NCI-H82 treated with DMSO at 0.1 percent for 48 hours (cell line): ENCODE measurements at regions not wholly inside any gene's neighbourhood (a gene's known extent, or its start where the extent isn't known, plus 50 kb on each side); places are given as distances from the start of the nearest gene placed in this dataset.

Experiments
- DNase-seq: peaks from one replicate; lab custom pipeline; 2025; ENCODE audit not compliant: unreplicated experiment; lab: John Stamatoyannopoulos, UW

DNA sequence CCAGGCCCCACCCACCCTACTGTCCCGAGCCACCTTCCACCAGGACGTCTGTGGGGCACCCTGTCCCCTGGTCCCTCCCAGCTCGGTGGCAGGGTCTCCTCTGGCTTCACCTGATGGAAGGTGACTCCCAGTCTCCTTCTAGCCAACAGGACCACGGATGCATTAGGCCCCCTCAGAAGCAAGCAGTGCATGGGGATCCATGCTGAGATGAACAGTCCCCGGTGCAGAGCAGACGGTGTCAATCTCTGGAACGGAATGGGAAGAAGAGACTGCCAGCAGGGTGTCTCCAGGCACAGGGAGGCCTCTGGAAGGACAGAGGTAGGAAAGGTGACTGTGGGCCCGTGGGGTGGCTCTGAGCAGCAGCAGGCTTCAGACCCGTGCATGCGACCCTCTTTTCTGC lies 65.2 kb upstream of the FZD7 start:
- DNase-seq: no peak

DNA sequence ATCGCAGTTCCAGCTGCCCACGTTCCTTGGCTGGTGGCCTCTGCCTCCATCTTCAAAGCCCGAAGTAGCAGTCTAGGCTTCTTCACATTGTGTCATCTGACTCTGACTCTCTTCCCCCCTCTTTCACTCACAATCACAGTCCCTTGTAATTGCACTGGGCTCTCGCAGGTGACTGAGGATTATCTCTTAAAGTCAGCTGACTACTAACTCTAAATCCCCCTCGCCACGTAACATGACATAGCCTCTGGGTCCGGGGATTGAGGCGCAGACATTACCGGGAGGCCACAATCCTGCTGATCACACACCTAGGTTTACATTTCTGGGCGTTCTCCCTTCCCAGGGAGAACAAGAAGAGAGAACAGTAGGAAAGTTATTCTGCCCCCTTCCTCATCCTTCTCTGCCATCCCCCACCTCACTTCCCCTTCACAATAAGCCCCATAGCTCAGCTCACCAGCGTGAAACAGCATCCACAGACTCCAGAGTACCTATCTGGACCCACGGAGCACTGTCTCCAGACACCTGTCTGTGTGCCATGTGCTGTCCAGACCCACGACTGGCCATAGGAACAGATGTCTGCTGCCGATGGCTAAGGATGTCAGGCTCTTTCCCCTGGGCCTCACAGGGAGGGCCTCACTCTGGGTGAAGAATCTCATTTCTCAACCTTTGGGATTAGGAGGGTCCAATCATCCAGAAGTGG lies 64.3 kb upstream of the FZD7 start:
- peak; percentile 73 for DNase-seq

DNA sequence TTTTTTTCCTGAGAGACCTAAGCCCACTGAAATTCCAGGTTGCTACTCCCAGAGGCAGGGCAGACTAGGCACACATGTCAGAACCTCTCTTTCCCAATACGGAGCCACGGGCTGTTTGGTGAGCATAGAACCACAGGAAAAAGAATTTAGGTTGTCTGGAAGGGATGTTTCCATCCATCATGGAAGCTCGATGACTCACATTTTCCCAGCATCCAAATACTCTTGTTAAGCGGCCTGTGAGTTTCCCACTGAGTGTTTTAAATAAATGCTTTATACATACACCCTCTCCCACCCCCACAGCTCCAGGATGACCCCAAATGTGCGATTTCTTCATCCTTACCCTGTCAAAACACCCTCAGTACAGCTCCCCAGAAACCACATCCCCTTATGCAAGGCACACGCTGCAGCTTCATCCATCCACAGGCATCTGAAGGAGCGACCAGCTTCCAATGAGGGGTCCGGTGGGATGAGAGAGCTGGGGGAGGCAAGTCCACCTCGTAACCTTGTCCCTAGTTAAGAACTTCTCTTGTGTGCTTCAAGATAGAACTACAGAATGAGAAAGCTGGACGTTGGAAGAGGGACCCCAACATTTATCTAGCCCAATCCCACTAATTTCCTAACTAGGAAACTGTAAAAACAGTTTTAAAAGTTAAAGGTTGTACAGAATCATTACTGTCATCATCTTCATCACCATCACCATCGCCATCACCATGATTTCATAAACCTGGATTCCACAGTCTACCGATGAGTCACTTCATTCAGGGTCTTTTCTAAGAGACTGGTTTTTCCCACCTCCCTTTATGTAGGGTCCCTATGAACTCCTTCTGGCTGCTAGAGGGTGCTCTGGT lies 63.5 kb upstream of the FZD7 start:
- DNase-seq: no peak

DNA sequence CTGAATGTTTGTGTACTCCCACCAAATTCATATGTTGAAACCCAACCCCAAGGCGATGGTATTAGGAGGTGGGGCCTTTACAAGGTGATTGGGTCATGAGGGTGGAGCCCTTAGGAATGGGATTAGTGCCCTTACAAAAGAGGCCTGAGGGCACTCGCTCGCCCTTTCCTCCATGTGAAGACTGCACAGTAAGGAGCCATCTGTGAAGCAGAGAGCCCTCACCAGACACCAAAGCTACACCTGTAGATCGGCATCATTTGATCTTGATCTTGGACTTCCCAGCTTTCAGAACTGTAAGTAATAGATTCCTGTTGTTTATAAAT lies 62.9 kb upstream of the FZD7 start:
- DNase-seq: no peak

DNA sequence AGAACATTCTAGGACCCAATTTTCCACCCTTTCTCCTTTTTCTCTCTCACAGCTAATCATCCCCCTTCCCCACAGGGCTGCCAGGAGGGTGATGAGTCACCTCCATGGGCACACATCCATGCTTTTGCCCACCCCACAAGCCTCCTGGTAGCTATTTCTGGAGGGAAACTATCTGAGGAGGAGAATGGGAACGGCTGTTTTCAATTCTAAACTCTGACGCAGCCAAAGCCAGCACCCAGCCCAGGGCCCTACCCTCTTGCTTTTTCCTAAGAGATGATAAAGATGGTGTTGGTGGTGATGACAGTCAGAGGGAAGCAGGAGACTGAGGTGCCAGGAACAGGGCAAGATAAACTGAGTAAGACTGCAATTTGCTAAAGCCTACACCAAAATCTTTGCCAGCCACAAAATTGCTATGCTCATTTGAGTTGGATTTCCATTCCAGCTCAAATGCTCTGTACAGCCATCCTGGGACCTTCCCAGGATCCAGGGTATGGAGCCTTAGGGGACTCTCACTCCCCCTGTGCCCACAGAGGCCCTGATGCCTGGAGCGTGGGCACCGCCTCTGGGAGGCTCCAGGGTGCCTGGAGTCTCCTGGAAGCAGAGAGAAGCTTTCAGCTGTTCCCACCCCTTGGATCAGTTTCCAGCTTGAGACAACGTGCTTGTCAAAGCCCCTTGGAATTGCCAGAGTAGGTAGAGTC lies 62.0 kb upstream of the FZD7 start:
- no peak for DNase-seq

DNA sequence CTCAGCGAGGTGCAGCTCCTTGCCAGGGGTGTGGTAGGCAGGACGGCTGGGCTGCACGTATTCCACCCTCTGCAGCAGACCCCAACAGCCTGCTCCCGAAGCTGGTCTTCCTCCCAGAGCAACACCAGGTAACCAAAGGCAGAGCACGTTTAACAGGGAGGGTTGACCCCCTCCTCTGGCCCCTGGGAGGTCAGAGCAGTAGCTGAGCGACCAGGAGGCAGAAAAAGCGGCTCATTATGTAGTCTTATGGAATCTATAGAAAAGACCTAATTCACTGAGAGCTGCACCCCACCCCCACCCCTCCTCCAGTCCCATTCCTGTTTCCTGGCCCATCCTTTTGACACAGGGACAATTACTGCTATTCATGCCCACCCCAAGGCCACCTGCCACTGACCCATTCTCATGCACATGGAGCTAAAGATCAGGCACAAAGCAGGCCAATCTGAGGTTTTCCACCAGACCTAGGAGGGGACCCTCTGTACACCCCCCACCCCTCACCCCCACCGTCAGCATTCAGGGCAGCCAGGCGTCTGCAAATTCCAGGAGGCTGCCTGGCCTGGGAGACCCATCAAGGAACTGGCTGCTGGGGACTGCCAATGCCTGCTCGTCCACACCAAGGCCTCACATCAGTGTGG lies 60.9 kb upstream of the FZD7 start:
- no peak for DNase-seq

DNA sequence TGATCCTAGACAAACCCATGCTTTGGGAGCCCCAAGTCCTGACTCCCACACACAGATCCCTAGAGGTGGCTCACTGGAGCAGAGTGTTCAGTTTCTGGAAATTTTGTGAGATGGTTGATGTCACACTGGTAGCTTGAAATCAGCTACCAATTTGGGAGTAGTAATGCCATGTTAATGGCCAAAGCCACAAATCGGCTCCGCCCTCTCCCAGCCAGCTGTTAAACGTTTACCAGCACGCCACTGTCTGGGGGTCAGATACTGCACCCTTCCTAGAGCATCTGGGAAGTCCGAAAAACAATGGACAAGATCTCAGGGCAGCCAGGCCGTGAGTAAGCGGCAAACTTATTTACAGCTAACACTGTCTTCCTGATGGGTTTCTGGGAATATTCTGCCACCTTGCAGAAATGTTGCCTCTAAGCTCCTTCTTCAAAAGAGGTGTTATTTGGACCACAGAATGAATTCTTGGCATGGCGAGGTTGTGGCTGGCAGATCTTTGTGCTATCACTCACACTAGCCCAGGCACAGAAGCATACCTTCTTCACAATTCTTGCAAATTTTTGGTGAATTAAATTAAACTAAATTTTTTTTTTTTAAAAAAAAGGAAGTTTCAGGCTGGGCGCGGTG lies 60.2 kb upstream of the FZD7 start:
- no peak for DNase-seq

DNA sequence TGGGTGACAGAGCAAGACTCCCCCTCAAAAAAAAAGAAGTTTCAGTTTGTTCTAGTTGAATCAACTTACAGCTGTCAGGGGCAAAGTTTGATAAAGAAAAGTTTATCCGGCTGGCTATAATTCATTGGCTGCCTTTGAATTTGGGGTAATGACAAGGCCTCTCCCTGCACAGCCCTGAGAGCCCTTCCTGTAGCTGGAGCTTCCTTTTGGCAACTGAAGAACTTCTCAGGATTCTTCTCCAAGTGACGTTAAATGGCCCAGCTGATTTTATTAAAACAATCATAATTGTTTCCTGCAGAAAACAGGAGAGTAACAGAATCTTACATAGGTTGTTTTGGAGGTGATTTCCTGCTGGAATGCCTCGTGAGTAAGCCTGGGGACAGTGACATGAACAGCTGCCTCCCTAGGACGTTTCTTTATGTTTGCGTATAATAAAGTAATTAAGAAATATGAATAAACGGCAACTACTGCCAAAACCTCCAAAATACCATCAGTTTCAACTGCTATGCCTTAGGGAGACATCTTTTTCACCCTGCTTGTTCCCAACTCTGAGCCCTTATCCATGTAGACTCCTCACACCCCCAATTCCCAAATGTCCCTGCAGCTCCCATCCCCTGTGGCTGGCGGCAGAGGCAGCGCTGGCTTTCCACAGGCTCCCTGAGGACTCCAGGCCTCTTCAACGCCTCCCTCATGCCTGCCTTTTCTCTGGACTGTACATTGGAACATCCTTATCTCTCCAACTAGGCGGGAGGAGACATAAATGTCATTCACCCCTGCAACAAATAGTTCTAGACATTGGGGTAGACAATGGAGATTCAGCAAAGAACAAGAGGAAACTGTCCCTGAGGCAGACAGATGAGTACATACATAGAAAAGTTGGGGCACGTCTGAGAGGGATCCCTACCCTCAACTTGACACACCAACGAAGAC lies 59.2 kb upstream of the FZD7 start:
- no peak for DNase-seq

DNA sequence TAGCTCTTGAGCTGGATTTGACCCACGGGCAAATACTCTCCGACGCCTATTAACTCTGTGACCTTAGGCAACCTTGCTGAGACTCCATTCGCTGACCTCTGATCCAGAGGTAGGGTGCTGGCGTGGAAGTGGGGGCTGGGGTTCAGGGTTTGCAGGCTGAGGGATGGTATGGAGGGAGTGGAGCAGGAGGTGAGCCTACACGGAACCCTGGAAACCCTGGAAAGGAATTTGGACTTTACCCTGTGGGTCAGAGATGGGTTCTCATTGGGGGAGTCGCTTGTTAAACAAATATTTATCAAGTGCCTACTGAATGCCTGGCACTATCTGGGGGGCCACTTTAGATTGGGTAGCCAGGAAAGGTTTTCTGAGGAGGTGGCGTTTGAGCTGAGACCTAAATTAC lies 58.2 kb upstream of the FZD7 start:
- DNase-seq: no peak

DNA sequence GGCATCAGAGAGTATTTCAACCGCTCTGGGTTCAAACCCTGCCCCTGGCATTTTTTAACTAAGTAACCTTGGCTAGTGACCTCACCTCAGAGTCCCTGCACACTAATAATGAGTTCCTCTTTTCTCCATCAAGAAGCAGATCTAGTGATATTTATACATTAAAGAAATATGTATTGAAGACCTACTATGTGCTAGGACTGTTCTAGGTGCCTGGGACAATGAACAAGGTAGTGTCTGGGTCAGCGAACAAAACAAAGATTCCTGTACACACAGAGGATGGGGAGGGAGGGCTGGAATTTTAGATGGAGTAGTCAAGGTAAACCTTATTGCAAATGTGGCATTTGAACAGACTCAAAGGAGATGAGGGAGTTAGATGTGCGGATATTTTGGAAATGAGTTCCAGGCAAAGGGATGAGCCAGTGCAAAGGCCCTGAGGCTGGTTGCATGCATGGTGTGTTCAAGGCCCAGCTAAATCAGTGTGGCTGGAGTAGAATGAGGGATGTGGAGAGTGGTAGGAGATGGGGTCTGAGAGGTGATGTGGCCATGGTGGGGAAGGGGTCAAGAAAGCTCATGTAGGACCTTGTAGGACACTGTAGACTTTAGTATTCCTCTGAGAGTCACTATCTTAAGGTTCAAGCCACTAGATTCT lies 57.6 kb upstream of the FZD7 start:
- DNase-seq: no peak

DNA sequence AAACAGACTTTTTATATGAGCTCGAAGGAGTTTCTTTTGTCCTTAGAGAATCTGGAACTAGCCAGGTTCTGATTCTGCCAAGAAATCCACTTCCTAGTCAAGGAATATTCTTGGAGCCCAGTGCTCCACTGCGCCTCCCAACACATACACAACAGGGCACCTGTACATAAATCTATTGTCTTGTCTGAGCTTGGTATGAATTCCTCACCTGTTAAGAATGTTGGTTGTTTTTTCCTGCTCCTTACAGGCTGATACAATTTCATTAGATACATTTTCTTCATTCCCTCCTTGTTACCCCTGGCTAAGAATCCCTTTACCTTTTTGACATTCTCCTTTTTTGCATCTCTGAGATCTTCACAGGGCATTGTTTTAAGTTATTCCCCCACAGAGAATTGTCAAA lies 56.0 kb upstream of the FZD7 start:
- no peak for DNase-seq

DNA sequence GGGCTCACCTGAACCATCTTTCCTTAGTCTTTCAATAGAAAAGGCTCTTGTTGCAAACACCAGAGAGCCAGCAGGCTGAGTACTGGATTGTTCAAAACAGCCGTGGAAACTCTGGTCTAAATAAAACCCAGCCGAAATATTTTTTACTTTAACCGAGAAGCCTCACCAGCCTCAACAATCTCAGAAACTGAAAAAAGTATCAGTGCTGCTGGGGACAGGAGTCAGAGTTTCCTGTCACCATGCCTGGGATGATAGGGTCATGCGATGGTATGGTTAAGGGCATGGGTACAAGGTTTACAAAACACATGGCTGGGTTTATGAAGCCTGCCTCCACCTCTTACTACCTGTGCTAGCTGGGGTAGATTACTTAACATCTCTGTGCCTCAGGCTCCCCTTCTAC lies 55.3 kb upstream of the FZD7 start:
- DNase-seq: no peak

DNA sequence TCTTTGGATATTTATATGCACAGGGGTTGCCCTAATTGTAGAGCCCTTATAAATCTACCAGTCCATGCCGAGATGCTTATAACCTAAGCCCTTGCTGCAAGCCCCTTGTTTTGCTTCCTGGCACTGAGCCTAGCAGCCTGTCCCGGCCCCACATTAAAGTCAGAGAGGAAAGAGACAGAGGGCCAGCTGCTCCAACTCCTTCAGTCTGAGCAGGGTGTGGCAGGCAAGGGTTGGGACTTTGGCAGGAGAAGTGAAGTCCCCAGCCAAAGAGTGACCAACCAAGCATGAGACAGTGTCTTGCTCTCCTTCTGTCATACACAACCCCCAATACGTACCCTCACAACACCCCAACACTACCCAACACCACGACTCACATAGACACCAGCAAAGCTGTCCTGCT lies 54.7 kb upstream of the FZD7 start:
- peak; percentile 35 for DNase-seq

DNA sequence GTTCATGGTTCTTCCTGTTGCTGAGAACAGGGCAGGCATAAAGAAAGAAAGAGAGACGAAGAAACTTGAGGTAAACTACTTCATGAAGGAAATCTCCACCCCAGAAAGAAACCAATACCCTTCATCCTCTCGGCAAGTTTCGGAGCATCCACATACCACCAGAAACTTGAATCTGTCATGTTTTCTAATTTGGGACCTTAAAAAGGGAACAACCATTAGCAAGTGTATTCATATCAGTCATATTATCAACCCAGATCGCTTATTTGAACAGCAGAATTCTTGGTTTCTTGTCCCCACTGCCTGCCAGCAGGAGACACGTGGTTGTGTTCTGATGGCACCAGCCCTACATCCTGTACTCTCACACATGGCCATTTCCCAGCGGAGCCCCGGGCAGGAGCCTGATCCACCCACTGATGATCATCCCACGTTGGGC lies 53.2 kb upstream of the FZD7 start:
- DNase-seq: no peak

DNA sequence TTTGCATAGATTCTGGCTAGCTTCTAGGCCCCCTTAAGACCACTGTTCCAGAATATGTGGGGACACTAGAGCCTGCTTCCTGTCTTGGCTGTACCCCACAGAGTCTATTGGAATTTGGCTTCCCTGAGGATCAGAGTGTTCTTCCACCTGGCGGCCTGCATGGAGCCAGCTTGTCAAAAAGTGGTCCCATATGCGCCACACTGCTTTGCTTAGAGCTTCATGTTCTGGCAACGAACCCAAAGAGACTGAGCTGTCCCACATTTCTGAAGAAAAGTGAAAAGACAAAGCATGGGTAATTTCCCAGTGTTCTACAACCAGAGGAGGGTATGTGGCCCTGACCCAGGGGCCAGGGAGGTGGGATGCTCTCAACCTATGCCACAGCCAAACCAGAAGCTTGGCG lies 52.7 kb upstream of the FZD7 start:
- DNase-seq: no peak

DNA sequence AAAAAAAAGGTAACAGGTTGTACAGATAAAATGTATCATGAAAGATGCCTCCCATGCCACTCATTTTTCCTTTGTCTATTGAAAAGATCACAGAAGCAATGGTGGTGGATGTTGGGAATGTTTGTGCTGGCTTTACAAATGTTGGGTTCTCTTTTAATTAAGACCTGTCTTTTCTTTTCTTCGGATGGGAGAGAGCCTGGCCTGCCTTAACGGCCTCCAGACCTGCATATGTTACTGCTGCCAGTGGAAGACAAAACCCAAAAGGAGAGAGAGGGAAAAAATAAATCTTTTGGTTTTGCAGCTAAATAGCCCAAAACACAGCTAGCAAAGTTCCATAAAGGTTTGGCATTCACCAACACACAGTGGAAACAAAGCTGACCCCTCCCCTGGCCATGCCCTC lies 50.5 kb upstream of the FZD7 start:
- DNase-seq: no peak

DNA sequence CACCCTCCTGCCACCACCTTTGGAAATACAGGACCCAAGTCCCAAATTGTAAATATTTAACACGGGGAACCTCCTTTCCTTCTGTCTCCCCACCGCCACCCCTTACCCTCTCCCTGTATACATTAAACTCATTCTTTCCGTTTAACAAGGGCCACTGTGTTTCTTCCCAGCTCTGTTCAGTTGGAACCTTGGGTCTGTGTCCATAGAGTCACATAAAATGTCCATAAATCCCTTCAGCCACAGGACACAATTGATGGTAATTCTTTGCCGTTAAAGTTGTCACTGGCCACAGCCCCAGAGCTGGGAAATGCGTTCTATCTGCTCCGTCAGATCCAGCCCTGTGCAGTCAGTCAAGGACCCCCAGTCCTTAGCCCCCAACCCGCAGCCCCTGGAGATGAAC lies 49.9 kb upstream of the FZD7 start:
- DNase-seq: no peak
